HG03066 (cell line): ENCODE measurements at regions not wholly inside any gene's neighbourhood (a gene's known extent, or its start where the extent isn't known, plus 50 kb on each side); places are given as distances from the start of the nearest gene placed in this dataset.
A peak's percentile ranks its signal among the peaks of the same experiment; 100 is the strongest.
"Not testable (repeated sequence)": the region's sequence is repeated elsewhere in the genome, so short reads cannot be mapped to it uniquely, and the experiment has no call there.

Experiments used
- ATAC-seq: cut with Tn5 transposase; IDR thresholded peaks from one replicate; pipeline ENCODE4 v1.9.1; 2021; ENCODE audit warnings: low read depth; ENCODE audit not compliant: unreplicated experiment

DNA sequence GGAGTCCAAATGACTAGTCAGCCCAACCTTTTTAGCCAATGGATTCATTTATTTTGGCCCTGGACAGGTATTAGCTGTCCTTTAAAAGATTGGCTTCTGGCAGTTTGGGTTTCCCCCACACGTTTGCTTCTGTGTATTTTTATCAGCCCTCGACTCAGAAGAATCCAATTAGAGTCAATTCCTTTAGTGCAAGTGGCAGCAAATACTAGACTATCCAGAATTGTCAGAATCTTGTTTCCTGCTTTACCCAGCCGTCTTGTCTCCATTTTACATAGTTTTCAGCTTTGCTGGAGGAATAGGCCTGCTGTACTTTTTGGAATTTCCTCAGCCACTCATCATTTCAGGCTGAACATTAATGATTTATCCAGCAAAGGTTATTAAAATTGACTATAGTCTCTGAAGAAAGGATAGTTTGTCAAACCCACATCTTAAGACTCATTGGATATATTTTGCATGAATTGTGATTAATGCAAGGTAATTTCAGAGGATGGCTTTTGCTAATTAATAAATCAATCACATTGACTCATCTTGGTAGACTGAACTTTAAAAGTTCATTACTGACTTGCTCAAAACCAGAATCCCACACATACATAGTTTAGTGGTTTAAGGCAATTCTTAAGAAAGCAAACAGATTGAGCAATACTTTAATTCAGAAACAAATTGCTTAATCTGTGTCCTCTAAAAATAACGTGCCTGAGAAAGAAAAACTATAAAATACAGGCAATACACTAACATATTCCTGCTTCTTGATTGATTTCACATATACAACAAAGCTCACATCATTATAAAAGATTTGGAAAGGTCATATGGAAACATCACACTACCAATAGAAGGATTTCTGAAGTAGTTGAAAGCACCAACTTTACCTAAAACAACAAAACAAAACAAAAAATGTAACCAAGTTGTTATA, 62.9 kb upstream of the ZNF217 start:
- no peak for ATAC-seq

- ATAC-seq = no peak
Measured at GRCh38 chr20:53655625-53656292, 62.1 kb upstream of the ZNF217 start.

DNA sequence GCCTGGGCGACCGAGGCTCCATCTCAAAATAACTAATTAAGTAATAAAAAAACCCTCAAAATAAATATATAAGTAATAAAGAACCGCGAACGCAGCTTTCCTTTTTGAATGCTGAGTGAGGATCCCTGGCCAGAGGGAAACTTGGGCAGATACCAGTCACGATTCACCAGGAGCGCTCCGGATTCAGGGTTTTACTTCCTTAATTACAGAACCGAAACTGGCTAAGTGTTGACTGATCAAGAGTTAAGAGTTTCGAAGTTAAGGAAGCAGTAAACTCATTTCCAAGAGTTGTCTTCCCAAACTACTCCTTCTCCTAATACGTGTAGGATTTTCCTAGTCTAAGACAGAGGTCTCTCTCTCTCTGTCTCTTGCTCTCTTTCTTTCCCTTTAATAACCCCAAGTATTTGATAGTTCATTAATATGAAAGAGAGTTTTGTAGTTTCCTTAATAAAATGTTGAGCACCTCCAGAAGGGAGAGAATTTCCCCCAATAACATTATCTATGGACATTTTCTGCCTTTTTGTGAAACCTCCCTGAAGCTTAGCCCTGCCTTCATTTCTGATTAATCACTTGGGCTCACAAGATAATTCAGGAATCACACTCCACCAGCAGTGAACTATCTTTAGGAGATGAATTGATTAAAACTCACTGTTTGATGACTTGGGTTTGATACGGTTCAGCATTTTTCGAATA, 61.4 kb upstream of the ZNF217 start:
- no peak for ATAC-seq

DNA sequence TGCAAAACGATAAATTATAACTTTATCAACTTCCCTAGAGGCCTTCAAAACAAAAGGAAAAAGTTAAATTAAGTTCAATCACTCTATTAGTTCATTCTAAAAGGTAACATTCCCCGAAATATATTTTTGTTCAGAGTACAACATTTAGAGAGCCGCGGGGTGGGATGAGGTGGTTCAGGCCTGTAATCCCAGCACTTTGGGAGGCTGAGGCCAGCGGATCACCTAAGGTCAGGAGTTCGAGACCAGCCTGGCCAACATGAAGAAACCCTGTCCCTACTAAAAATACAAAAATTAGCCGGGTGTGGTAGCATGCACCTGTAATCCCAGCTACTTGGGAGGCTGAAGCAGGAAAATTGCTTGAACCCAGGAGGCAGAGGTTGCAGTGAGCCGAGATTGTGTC, 60.9 kb upstream of the ZNF217 start:
- not testable (repeated sequence) for ATAC-seq

- no peak for ATAC-seq
Measured at GRCh38 chr20:53652859-53653517, 59.3 kb upstream of the ZNF217 start.

- ATAC-seq = peak; percentile 62
Measured at GRCh38 chr20:53652090-53652858, 58.6 kb upstream of the ZNF217 start.

- not testable (repeated sequence) for ATAC-seq
Measured at GRCh38 chr20:53649493-53649892, 55.9 kb upstream of the ZNF217 start.

DNA sequence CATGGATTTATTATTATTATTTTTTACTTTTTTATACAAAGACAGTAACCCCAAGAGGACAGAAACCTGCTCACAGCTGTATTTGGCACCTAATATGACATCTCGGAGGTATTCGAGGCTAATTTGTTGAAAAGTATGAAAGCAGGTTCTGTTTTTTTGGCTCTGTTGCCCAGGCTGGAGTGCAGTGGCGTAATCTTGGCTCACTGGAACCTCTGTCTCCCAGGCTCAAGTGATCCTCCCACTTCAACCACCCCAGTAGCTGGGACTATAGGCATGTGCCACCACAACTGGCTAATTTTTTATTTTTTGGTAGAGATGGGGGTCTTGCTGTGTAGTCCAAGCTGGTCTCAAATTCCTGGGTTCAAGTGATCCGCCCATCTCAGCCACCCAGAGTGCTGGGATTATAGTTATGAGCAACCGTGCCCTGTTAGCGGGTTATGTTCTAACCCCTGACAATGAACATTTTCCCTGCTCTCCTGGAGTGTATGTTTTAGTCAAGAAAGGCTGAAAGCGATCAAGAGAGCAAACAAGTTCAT, 53.7 kb upstream of the ZNF217 start:
- ATAC-seq = no peak

DNA sequence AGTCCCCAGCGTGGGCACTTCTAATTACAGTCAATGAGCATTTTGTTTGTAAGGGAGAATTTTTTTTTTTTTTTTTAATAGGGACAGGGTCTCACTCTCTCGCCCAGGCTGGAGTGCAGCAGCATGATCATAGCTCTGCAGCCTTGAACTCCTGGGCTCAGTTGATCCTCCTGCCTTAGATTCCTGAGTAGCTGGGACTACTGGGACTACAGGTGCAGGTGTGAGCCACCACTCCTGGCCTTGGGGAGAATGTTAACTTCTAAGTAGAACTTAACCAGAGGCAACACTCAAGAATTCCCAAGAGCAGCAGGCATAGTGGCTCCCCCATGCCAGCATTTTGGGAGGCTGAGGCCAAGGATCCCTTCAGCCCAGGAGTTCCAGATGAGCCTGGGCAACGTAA, 52.9 kb upstream of the ZNF217 start:
- no peak for ATAC-seq

- no peak for ATAC-seq
Measured at GRCh38 chr20:53645582-53645897, 51.9 kb upstream of the ZNF217 start.

- not testable (repeated sequence) for ATAC-seq
Measured at GRCh38 chr20:53644108-53644507, 50.5 kb upstream of the ZNF217 start.
